RCC 7860 (cell line): ENCODE measurements at regions not wholly inside any gene's neighbourhood (a gene's known extent, or its start where the extent isn't known, plus 50 kb on each side); places are given as distances from the start of the nearest gene placed in this dataset.

Experiments used
- DNase-seq: peaks from one replicate; pipeline ENCODE4 v3.0.0-alpha.2; 2015; ENCODE audit warnings: low spot score
- FAIRE-seq: peaks from 2 replicates; lab custom pipeline; 2012; peaks lifted over from hg19 to GRCh38; lab: Jason Lieb, UNC

DNA sequence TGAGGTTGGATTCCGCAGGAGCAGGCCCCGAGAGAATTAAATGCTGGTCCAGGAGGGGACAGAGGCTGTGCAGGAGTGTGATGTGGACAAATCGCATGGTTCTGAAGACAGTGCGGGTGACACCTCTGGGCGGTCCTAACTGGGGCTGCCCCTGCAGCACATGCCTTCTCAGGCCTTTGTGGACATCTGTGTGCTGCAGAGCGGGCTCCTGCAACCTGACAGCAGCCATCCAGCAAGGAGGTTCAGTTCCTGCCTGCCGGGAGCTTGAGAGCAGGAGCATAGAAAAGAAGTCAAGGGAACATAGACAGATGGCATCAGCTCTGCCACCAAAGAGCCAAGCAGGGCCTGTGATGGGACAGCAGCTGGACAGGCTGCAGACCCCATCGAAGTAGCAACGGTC is 135.9 kb upstream of the PPP2R2D start:
- no peak for DNase-seq
- no peak for FAIRE-seq

DNA sequence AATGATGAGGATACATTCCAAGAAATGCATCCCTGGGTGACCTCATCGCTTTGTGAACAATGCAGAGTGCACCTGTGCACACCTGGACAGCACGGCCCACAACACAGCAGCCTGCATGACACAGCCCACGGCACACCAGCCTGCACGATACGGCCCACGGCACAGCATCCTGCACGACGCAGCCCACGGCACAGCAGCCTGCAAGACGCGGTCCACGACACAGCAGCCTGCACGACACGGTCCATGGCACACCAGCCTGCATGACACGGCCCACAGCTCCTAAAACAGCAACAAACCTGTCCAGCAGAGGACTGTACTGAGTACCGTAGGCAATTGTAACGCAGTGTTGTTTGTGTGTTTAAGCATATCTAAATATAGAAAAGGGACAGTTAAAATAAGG is 134.7 kb upstream of the PPP2R2D start:
- FAIRE-seq, result no peak
- DNase-seq, result no peak

GRCh38 chr10:131767716-131768115 is 133.1 kb upstream of the PPP2R2D start:
- DNase-seq (no peak), FAIRE-seq (no peak)

DNA sequence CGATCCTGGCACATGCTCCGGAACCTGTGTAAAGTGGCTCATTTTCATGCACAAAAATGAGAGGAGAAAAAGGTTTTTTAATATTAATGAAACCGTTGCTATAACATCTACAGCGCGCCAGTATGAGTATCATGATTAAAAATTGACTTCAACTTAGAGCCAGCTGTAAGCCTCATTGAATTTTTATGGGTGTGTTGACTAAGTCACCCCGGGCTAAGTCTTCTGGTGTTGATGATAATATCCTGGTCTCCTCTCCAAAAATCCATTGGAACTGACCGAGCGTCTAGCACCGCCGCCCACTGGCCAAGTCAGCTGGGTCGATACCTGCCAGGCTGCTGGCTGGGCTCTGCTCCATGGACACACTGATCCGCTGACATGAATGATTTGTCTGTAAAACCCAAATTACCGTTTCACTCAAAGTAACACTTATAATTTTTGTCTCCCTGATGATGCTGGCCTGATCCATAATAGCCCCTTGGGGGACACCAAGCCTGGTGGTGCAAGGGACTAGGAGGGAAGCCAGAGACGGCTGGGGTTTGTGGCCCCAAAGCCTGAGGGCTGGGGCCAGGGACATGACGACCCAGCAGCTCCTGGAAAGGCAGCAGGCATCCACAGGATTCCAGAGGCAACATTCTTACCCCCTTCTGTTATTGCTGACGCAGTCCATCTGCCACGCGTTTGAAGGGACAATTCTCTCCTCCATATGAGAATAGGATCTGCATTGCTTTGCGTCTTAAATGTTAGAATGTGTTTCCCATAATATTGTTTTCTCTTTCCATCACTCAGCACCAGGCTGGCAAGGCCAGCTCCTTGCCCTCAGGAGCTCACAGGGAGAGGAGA is 131.0 kb upstream of the PPP2R2D start:
- no peak for DNase-seq
- no peak for FAIRE-seq

DNA sequence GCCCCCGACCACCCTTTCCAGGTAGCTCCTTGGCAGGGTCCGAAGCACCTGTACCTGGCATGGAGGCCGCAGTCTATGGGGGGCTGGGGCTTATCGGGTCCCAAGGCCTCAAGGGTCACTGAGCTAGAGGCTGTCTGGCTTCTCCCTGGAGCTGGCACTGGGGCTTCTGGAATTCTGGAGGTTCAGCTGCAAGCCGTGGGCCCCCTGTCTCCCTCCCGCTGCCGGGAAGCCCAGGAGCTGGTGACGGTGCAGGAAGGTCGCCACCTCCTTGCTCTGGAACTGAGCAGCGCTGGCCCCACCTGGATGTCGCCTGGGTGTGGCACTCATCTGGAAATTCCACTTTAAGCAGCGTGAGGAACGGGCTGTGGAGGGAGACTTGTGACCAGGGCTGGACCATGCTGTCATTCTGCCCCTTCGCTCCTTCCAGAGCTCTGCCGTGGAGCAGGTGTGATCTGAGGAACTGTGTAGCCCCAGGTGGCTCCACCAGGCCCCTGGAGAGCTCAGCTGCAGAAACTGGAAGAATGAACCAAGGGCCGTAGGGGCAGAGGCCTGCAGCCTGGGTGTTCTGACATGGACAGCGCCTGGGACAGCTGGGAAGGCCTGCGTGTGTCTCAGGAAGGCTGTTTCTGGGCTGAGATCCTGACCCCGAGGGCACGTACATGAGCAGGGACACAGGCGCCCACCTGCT is 129.7 kb upstream of the PPP2R2D start:
- no peak for DNase-seq
- FAIRE-seq, result no peak

GRCh38 chr10:131771634-131772358 is 129.0 kb upstream of the PPP2R2D start:
- FAIRE-seq (no peak), DNase-seq (no peak)

DNA sequence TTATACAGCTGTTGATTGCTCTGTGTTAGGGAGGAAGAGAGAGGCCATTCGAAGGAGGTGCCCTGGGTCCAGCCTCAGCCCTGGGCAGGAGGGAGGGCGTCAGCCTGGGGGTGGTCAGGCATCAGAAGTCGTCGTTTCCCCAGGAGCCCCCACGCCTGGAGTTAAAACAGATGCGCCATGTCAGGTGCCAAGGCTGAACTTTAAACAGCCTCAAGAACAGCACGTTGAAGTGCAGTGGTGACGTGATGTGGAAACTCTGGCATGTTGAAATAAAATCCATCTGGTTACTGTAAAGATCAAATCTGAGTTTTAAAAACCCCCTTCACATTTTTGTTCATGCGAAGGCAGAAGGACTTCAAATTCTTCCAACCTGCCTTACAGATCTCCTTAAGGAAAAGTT is 128.4 kb upstream of the PPP2R2D start:
- no peak for FAIRE-seq
- no peak for DNase-seq

DNA sequence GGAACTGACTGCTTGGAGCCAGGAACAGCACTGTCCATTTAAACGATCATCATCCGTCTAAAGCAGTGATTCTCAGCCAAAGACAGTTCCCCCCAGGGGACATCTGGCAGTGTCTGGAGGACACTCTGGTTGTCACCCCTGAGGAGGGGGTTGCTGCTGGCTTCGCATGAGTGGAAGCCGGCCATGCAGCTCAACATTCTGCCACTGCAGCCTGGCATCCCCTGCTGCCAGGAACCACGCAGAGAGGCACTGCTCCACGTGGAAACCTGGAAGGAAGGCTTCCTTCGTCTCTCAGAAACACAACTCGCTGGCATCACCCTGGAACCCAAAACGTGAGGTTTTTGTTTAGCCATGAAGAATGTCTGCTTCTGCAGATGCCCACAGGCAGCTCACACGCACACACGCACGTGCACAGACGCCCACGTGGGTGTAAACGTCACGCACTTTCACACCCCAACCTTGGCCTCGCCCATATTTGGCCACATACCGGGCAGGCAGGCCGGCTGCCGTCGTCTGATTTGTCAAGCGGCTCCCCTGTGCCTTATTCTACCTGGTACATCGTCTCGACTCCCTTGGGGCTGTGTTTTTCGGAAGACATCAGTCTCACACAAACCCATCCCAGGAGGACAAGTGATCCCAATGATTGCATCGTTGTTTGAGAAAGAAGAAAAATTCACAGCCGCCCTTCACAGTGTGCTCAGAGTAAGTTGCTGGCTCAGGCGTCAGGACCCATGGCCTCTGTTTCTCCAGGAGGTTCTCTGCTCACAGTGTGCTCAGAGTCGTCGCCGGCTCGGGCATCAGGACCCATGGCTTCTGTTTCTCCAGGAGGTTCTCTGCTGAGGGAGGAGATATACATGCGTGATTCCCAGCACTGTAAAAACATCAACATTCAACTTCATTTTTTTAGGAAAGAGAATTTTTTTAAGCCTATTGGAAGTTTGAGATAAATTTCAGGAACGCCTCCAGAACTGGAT is 127.2 kb upstream of the PPP2R2D start:
- no peak for FAIRE-seq
- DNase-seq, result no peak

DNA sequence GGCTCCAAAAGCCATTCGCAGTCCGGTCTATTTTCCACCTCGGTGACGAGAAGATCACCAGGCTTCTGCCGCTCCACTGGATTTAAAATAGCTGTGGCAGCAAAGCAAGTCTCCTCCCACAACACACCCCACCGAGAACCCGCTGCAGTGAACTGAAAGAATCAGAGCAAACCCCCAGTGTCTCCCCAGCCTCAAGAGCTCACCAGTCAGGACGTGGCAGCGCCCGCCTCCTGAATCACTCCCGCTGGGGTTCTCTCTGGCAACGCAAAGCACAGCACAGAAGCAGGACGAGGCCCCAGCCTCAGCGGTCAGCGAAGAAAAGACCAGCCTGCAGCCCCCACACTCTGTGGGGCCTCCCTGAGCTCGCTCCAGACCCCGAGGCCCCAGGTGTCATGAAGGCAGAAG is 126.1 kb upstream of the PPP2R2D start:
- DNase-seq (no peak), FAIRE-seq (no peak)

GRCh38 chr10:131775433-131775832 is 125.4 kb upstream of the PPP2R2D start:
- FAIRE-seq (no peak), DNase-seq (no peak)

GRCh38 chr10:131775833-131776232 is 125.0 kb upstream of the PPP2R2D start:
- FAIRE-seq (no peak), DNase-seq (no peak)

GRCh38 chr10:131776496-131776895 is 124.3 kb upstream of the PPP2R2D start:
- FAIRE-seq, result no peak
- DNase-seq, result no peak

DNA sequence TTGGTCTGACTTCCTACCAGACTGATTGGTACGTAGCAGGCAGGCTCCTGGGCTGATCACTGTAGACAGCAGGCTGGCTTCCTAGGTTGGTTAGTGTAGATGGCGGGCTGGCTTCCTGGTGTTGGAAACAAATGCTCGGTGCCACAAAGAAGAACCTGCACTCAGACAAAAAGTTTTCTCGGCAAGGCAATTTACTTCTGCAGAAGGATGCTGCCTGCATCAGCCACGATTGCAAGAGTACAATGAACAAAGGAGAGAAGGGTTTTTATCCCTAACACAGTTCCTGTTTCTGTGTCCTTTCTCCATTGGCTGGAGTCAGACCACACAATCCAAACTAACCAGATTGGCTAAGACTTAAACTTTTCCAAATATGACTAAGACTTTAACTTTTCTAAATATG is 123.6 kb upstream of the PPP2R2D start:
- FAIRE-seq (no peak), DNase-seq (no peak)

DNA sequence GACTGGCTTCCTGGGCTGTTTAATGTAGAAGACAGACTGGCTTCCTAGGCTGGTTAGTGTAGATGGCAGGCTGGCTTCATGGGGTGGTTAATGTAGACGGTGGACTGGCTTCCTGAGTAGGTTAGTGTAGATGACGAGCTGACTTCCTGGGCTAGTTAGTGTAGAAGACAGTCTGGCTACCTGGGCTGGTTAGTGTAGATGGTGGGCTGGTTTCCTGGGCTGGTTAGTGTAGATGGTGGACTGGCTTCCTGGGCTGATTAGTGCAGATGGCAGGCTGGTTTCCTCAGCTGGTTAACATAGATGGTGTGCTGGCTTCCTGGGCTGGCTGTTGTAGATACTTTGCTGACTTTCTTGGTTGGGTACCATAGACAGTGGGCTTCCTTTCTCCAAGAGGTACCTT is 122.9 kb upstream of the PPP2R2D start:
- FAIRE-seq, result no peak

GRCh38 chr10:131778385-131778784 is 122.4 kb upstream of the PPP2R2D start:
- DNase-seq (no peak), FAIRE-seq (no peak)

More for the DNA sequence above, 122.9 kb upstream of the PPP2R2D start:
- DNase-seq, result no peak

GRCh38 chr10:131778842-131779241 is 122.0 kb upstream of the PPP2R2D start:
- no peak for DNase-seq
- no peak for FAIRE-seq

DNA sequence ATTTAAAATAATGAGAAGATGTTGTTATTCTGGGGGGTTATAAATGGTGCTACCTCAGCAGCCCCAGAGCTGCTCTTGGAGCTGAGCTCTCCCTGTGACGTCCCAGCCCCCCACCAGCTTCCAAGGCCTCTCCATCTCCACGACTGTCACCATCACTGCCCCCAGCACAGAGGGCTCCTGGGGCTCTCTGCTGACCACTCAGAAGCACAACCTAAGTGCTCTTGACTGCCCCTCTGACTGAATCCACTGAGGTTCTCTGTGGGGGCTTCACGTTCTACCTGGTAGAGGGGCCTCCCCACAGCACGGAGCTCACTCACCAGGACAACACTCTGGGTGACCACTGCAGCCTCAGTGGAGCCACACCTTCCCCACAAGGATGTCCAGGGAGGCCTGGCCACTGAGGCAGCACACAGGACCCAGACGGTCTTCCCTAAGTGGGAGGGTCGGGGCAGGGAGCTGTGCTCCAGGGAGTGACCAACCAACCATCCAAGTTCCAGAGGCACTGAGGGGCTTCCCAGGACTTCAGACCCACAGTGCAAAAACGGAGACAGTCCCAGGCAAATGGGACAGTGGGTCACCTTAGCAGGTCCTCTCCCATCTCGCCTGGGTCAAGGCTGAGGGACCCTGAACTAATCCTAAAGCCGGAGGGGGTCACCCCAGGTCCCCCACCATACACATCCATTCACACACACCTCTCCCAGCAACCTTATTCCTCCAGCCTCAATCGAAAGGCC is 121.0 kb upstream of the PPP2R2D start:
- no peak for FAIRE-seq
- DNase-seq, result no peak

- DNase-seq (no peak), FAIRE-seq (no peak)
Measured at GRCh38 chr10:131781076-131781475, 119.7 kb upstream of the PPP2R2D start.

GRCh38 chr10:131781791-131782190 is 119.0 kb upstream of the PPP2R2D start:
- DNase-seq, result no peak
- FAIRE-seq, result no peak
